Smooth muscle cell (in vitro differentiated cells): ENCODE measurements at regions not wholly inside any gene's neighbourhood (a gene's known extent, or its start where the extent isn't known, plus 50 kb on each side); places are given as distances from the start of the nearest gene placed in this dataset.
"Not testable (repeated sequence)": the region's sequence is repeated elsewhere in the genome, so short reads cannot be mapped to it uniquely, and the experiment has no call there.

Experiments
- DNase-seq: peaks from one replicate; lab custom pipeline; 2025; ENCODE audit not compliant: unreplicated experiment; lab: John Stamatoyannopoulos, UW
- H2AFZ ChIP-seq: fragments of 200-600 bp; sonication (generic); 2 replicates; pipeline ENCODE4 v1.6.0; 2016; ENCODE audit warnings: antibody characterized with exemption, low read depth, mild to moderate bottlenecking
- H3F3A ChIP-seq: fragments of 200-600 bp; sonication (generic); 2 replicates; pipeline ENCODE4 v1.6.0; 2017; ENCODE audit warnings: antibody characterized with exemption, low read depth
- H3K27ac ChIP-seq: fragments of 200-600 bp; sonication (generic); 2 replicates; pipeline ENCODE4 v1.5.1; 2016; ENCODE audit warnings: low read depth, mild to moderate bottlenecking
- H3K27me3 ChIP-seq: fragments of 200-600 bp; sonication (generic); 2 replicates; pipeline ENCODE4 v1.6.1; 2016; ENCODE audit warnings: low read depth, mild to moderate bottlenecking
- H3K36me3 ChIP-seq: fragments of 200-600 bp; sonication (generic); 2 replicates; pipeline ENCODE4 v1.5.1; 2016; ENCODE audit warnings: low read depth
- H3K4me1 ChIP-seq: fragments of 200-600 bp; sonication (generic); 2 replicates; pipeline ENCODE4 v1.5.1; 2016; ENCODE audit warnings: low read depth
- H3K4me2 ChIP-seq: fragments of 200-600 bp; sonication (generic); 2 replicates; pipeline ENCODE4 v1.6.0; 2016; ENCODE audit warnings: mild to moderate bottlenecking
- H3K4me3 ChIP-seq: fragments of 200-600 bp; sonication (generic); 2 replicates; pipeline ENCODE4 v1.5.1; 2016; ENCODE audit warnings: mild to moderate bottlenecking
- H3K79me2 ChIP-seq: fragments of 200-600 bp; sonication (generic); 2 replicates; pipeline ENCODE4 v1.6.0; 2016; ENCODE audit warnings: low read depth, mild to moderate bottlenecking
- H3K9ac ChIP-seq: fragments of 200-600 bp; sonication (generic); 2 replicates; pipeline ENCODE4 v1.6.0; 2016; ENCODE audit warnings: low read depth
- H3K9me3 ChIP-seq: fragments of 200-600 bp; sonication (generic); replicated peaks from 2 replicates; pipeline ENCODE4 v1.5.1; 2016; ENCODE audit warnings: low read depth
- H4K20me1 ChIP-seq: fragments of 200-600 bp; sonication (generic); 2 replicates; pipeline ENCODE4 v1.6.0; 2016; ENCODE audit warnings: low read depth
- WGBS: methylation state at CpG from one replicate; pipeline ENCODE4 v1.1.7; 2016; ENCODE audit warnings: low lambda C conversion rate; 5-methylcytosine and 5-hydroxymethylcytosine counted together
- TF ChIP-seq, protein P1 (sequence below): fragments of 200-600 bp; sonication (generic); IDR thresholded peaks from 2 replicates; pipeline ENCODE4 v1.5.1; 2017; ENCODE audit warnings: borderline replicate concordance, mild to moderate bottlenecking, antibody characterized with exemption; ENCODE audit not compliant: insufficient read depth, poor library complexity, severe bottlenecking

GRCh38 chr12:22126758-22127157 lies 80.7 kb downstream of the CMAS start:
- 0% methylated on average over 1 of the region's 1 CpG for WGBS
- Histone ChIP-seq H3K9ac (no peak overlapping the region), H3K4me1 (no peaks in the 10 kb centered on the region), H2AFZ (no peak overlapping the region), H3K4me3 (no peak overlapping the region), H3K27me3 (no peaks in the 10 kb centered on the region), H3K79me2 (no peaks in the 10 kb centered on the region), H3K9me3 (no peaks in the 10 kb centered on the region), H3K27ac (no peak overlapping the region), H3F3A (no peaks in the 10 kb centered on the region), H3K4me2 (no peak overlapping the region), H4K20me1 (no peaks in the 10 kb centered on the region), H3K36me3 (no peaks in the 10 kb centered on the region)
- TF ChIP-seq, protein P1, sequence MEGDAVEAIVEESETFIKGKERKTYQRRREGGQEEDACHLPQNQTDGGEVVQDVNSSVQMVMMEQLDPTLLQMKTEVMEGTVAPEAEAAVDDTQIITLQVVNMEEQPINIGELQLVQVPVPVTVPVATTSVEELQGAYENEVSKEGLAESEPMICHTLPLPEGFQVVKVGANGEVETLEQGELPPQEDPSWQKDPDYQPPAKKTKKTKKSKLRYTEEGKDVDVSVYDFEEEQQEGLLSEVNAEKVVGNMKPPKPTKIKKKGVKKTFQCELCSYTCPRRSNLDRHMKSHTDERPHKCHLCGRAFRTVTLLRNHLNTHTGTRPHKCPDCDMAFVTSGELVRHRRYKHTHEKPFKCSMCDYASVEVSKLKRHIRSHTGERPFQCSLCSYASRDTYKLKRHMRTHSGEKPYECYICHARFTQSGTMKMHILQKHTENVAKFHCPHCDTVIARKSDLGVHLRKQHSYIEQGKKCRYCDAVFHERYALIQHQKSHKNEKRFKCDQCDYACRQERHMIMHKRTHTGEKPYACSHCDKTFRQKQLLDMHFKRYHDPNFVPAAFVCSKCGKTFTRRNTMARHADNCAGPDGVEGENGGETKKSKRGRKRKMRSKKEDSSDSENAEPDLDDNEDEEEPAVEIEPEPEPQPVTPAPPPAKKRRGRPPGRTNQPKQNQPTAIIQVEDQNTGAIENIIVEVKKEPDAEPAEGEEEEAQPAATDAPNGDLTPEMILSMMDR = no peak
- no peak for DNase-seq

DNA sequence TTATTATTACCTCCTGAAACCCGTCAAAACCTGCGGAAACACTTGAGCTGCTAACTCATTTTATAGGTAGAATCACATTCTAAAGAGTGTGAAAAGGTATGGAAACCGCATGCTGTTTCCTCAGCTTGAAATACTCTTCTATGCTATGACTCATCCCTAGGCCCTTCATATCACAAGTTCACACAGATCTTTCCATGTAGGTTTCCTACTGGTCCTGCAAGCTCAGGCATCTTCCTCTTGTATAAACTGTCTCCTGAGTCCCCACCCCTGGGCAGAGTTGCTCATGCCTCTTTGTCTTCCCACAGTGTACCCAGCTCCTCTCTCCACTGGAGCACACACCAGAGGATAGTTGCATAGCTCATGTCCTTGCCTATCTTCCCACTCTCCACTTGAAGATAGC lies 84.7 kb downstream of the CMAS start:
- no peak overlapping the region for H3K27ac ChIP-seq
- TF ChIP-seq, protein P1 = no peak

GRCh38 chr12:22136604-22137117 lies 90.6 kb downstream of the CMAS start:
- H3K4me1 ChIP-seq, H3K4me2 ChIP-seq, H3K79me2 ChIP-seq, H3K36me3 ChIP-seq, H3K27ac ChIP-seq, H3F3A ChIP-seq, H4K20me1 ChIP-seq, H2AFZ ChIP-seq, DNase-seq, H3K27me3 ChIP-seq, H3K9ac ChIP-seq, H3K9me3 ChIP-seq, H3K4me3 ChIP-seq: not testable (repeated sequence)
- 85% methylated on average over 21 of the region's 21 CpGs for WGBS

More for the DNA sequence above, 84.7 kb downstream of the CMAS start:
- Histone ChIP-seq H2AFZ (no peak overlapping the region), H3F3A (no peaks in the 10 kb centered on the region), H3K79me2 (no peaks in the 10 kb centered on the region), H3K36me3 (no peaks in the 10 kb centered on the region), H3K9ac (no peak overlapping the region), H3K4me3 (no peak overlapping the region), H3K4me1 (no peaks in the 10 kb centered on the region), H4K20me1 (no peaks in the 10 kb centered on the region), H3K27me3 (no peaks in the 10 kb centered on the region), H3K4me2 (no peak overlapping the region), H3K9me3 (no peaks in the 10 kb centered on the region)
- 83% methylated on average over 3 of the region's 3 CpGs for WGBS
- no peak for DNase-seq
